ENCODE measurements at regions not wholly inside any gene's neighbourhood (a gene's known extent, or its start where the extent isn't known, plus 50 kb on each side); places are given as distances from the start of the nearest gene placed in this dataset.

DNA sequence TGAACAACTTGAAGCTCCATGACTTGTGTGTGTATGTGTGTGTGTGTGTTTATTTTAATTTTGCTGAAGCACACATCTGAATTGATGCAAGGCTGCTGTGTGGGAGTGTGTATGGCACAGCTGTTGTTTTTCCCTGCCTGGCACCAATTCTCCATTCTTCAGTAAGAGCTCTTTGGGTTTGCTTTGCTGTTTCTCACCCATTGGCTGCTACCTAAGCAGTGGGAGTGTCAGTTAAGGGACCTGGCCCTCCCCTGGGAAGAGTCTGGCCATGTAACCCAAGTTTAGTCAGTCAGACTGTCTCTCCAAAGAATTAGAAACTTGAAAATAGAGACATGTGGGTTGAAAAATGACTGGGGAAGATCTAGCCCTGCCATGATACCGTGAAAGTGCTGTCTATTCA is 126.2 kb upstream of the SYNPR start:
- no peak overlapping the region for H3K4me3 ChIP-seq (ENCODE audit: severe bottlenecking)
- H3K27ac ChIP-seq (ENCODE audit: poor library complexity, severe bottlenecking) = no peak overlapping the region
- DNase-seq (ENCODE audit: low spot score) (no peak), ATAC-seq (ENCODE audit: low read depth) (no peak)
- no peaks in the 10 kb centered on the region for H3K4me1 ChIP-seq (ENCODE audit: insufficient read depth, poor library complexity, severe bottlenecking)
- no peaks in the 10 kb centered on the region for H3K9me3 ChIP-seq (ENCODE audit: severe bottlenecking)
- TF ChIP-seq, protein P1, sequence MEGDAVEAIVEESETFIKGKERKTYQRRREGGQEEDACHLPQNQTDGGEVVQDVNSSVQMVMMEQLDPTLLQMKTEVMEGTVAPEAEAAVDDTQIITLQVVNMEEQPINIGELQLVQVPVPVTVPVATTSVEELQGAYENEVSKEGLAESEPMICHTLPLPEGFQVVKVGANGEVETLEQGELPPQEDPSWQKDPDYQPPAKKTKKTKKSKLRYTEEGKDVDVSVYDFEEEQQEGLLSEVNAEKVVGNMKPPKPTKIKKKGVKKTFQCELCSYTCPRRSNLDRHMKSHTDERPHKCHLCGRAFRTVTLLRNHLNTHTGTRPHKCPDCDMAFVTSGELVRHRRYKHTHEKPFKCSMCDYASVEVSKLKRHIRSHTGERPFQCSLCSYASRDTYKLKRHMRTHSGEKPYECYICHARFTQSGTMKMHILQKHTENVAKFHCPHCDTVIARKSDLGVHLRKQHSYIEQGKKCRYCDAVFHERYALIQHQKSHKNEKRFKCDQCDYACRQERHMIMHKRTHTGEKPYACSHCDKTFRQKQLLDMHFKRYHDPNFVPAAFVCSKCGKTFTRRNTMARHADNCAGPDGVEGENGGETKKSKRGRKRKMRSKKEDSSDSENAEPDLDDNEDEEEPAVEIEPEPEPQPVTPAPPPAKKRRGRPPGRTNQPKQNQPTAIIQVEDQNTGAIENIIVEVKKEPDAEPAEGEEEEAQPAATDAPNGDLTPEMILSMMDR (IDR thresholded peaks at IDR 0.05; ENCODE audit: poor library complexity, severe bottlenecking) = no peak
- no peaks in the 10 kb centered on the region for H3K36me3 ChIP-seq (ENCODE audit: low read depth)
- no peaks in the 10 kb centered on the region for H3K27me3 ChIP-seq (ENCODE audit: insufficient read depth, poor library complexity, severe bottlenecking)

DNA sequence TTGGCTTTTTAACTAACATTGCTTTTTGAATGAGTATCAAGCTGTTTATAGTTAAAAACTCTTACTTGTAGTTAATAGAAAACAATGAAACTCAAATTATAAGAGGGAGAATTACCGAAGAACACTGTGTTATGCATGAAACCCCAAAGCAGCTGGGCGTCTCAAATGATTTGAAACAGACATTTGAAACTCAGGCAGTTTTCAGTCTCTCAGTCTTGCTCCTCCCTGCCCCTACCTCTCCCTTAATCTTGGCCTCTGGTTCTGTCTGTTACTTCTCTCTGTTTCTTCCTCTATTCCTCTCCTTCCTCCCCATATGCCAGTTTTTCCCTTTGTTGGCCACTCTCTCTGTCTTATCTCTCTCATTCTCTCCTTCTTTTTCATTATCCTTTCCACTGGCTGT is 118.3 kb upstream of the SYNPR start:
- no peaks in the 10 kb centered on the region for H3K9me3 ChIP-seq (ENCODE audit: severe bottlenecking)
- DNase-seq (ENCODE audit: low spot score) (no peak), ATAC-seq (ENCODE audit: low read depth) (no peak)
- TF ChIP-seq, protein P1 (IDR thresholded peaks at IDR 0.05; ENCODE audit: poor library complexity, severe bottlenecking) = no peak
- no peaks in the 10 kb centered on the region for H3K27me3 ChIP-seq (ENCODE audit: insufficient read depth, poor library complexity, severe bottlenecking)
- no peaks in the 10 kb centered on the region for H3K4me1 ChIP-seq (ENCODE audit: insufficient read depth, poor library complexity, severe bottlenecking)
- H3K4me3 ChIP-seq (ENCODE audit: severe bottlenecking) = no peak overlapping the region
- H3K27ac ChIP-seq (ENCODE audit: poor library complexity, severe bottlenecking) = no peak overlapping the region
- no peaks in the 10 kb centered on the region for H3K36me3 ChIP-seq (ENCODE audit: low read depth)

DNA sequence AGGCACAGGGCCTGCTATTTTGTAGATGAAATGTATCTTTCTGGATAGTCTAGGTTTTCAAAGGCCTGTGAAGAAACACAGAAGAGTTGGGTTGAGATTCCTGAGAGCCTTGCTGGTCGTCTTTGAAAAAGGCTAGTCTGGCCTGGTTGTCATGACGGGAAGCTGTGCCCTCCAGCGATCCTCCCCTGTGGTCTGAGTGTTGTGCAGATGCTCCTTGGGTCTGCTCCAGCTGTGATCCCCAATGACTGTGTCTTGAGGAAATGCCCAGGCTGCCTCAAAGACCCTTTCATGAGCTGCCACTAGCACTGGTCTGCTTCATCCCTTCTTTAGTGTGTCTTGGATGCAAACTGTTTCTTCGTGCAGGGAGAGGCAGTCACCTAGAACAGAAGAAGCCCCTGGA is 111.0 kb upstream of the SYNPR start:
- no peaks in the 10 kb centered on the region for H3K4me1 ChIP-seq (ENCODE audit: insufficient read depth, poor library complexity, severe bottlenecking)
- TF ChIP-seq, protein P1 (IDR thresholded peaks at IDR 0.05; ENCODE audit: poor library complexity, severe bottlenecking) = no peak
- H3K4me3 ChIP-seq (ENCODE audit: severe bottlenecking) = no peak overlapping the region
- ATAC-seq (ENCODE audit: low read depth) (no peak), DNase-seq (ENCODE audit: low spot score) (no peak)
- H3K27me3 ChIP-seq (ENCODE audit: insufficient read depth, poor library complexity, severe bottlenecking) = no peaks in the 10 kb centered on the region
- H3K9me3 ChIP-seq (ENCODE audit: severe bottlenecking) = no peaks in the 10 kb centered on the region
- no peaks in the 10 kb centered on the region for H3K36me3 ChIP-seq (ENCODE audit: low read depth)
- H3K27ac ChIP-seq (ENCODE audit: poor library complexity, severe bottlenecking) = no peak overlapping the region

DNA sequence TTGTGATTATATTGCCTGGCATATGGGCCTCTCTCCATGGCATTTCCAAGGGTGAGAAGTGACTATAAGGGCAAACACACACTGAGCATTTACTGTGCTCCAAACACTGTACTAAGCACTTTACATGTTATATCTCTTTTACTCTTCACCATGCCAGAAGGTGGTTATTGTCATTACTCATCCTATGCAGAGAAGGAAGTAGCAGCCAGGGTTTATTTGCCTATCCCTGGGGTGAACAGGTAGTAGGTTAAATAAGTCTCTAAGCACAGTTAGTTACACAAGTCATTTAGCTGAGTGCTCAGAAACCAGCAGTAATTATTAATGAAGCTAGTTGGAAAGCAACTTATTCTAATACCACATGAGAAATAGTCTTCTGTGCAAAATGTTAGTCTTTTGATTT is 109.9 kb upstream of the SYNPR start:
- DNase-seq (ENCODE audit: low spot score) (no peak), ATAC-seq (ENCODE audit: low read depth) (no peak)
- Histone ChIP-seq H3K27me3 (ENCODE audit: insufficient read depth, poor library complexity, severe bottlenecking) (no peaks in the 10 kb centered on the region), H3K9me3 (ENCODE audit: severe bottlenecking) (no peaks in the 10 kb centered on the region), H3K36me3 (ENCODE audit: low read depth) (no peaks in the 10 kb centered on the region), H3K27ac (ENCODE audit: poor library complexity, severe bottlenecking) (no peak overlapping the region), H3K4me1 (ENCODE audit: insufficient read depth, poor library complexity, severe bottlenecking) (no peaks in the 10 kb centered on the region), H3K4me3 (ENCODE audit: severe bottlenecking) (no peak overlapping the region)
- TF ChIP-seq, protein P1 (IDR thresholded peaks at IDR 0.05; ENCODE audit: poor library complexity, severe bottlenecking) = no peak

DNA sequence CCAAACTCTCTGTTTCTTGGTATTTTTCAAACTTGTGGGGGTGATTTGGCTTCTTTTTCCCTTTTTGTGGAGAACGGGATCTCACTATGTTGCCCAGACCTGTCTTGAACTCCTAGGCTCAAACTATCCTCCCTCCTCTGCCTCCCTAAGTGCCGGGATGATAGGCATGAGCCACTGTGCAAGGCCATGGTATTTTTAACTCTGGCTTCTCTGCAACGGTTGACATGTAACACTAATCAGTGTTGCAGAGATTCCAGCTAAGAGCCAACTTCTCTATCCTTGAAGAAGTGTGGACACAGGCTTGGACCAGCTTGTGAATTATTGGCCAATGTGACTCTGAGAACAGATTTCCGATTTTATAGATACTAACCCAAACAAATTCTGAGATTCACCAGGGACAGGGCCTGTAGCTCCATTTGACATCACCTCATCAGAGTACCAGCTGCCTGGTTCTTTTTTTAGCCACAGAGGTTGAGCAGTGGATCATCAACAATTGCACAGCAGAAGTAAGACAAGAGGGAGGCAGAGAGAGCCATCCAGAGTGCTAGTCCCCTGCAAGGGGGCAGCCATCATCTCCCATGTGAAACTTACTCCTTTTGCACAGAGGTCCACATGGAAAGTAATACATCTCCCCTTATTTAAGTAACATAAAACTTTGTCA is 98.1 kb upstream of the SYNPR start:
- Histone ChIP-seq H3K27me3 (ENCODE audit: insufficient read depth, poor library complexity, severe bottlenecking) (no peaks in the 10 kb centered on the region), H3K4me1 (ENCODE audit: insufficient read depth, poor library complexity, severe bottlenecking) (no peaks in the 10 kb centered on the region), H3K4me3 (ENCODE audit: severe bottlenecking) (no peak overlapping the region), H3K9me3 (ENCODE audit: severe bottlenecking) (no peaks in the 10 kb centered on the region), H3K36me3 (ENCODE audit: low read depth) (no peaks in the 10 kb centered on the region), H3K27ac (ENCODE audit: poor library complexity, severe bottlenecking) (no peak overlapping the region)
- no peak for DNase-seq (ENCODE audit: low spot score)
- no peak for ATAC-seq (ENCODE audit: low read depth)
- TF ChIP-seq, protein P1 (IDR thresholded peaks at IDR 0.05; ENCODE audit: poor library complexity, severe bottlenecking) = no peak
